ENCODE measurements at regions not wholly inside any gene's neighbourhood (a gene's known extent, or its start where the extent isn't known, plus 50 kb on each side); places are given as distances from the start of the nearest gene placed in this dataset.
A peak's percentile ranks its signal among the peaks of the same experiment; 100 is the strongest.
"Not testable (repeated sequence)": the region's sequence is repeated elsewhere in the genome, so short reads cannot be mapped to it uniquely, and the experiment has no call there.

- no peak for DNase-seq
Measured at GRCh38 chr5:130714200-130714599, 450.9 kb downstream of the HINT1 start.

GRCh38 chr5:130712324-130712723, 452.7 kb downstream of the HINT1 start:
- DNase-seq = no peak

GRCh38 chr5:130710596-130710995, 454.5 kb downstream of the HINT1 start:
- no peak for DNase-seq

GRCh38 chr5:130708754-130709153, 456.3 kb downstream of the HINT1 start:
- DNase-seq = no peak

- no peak for DNase-seq
Measured at GRCh38 chr5:130706696-130707095, 458.4 kb downstream of the HINT1 start.

GRCh38 chr5:130705368-130705767, 459.7 kb downstream of the HINT1 start:
- no peak for DNase-seq

- DNase-seq = no peak
Measured at GRCh38 chr5:130693509-130693908, 471.5 kb downstream of the HINT1 start.

- no peak for DNase-seq
Measured at GRCh38 chr5:130692770-130693169, 472.3 kb downstream of the HINT1 start.

GRCh38 chr5:130689831-130690230, 475.2 kb downstream of the HINT1 start:
- no peak for DNase-seq

- no peak for DNase-seq
Measured at GRCh38 chr5:130687085-130687733, 477.8 kb downstream of the HINT1 start.

- DNase-seq = no peak
Measured at GRCh38 chr5:130678637-130679036, 486.4 kb downstream of the HINT1 start.

- no peak for DNase-seq
Measured at GRCh38 chr5:130666462-130666861, 498.6 kb downstream of the HINT1 start.

GRCh38 chr5:130652176-130652575, 512.9 kb downstream of the HINT1 start:
- DNase-seq = no peak

GRCh38 chr5:130651440-130651839, 513.6 kb downstream of the HINT1 start:
- DNase-seq = no peak

- no peak for DNase-seq
Measured at GRCh38 chr5:130643321-130643720, 521.7 kb downstream of the HINT1 start.

- DNase-seq = no peak
Measured at GRCh38 chr5:130642461-130642860, 522.6 kb downstream of the HINT1 start.

- DNase-seq = no peak
Measured at GRCh38 chr5:130627145-130627544, 537.9 kb downstream of the HINT1 start.

- DNase-seq = no peak
Measured at GRCh38 chr5:130624805-130625204, 540.3 kb downstream of the HINT1 start.

- peak in 1 of 4 experiments; percentile 21 for DNase-seq
Measured at GRCh38 chr5:130616161-130616560, 548.9 kb downstream of the HINT1 start.

- no peak for DNase-seq
Measured at GRCh38 chr5:130605234-130605633, 559.8 kb downstream of the HINT1 start.

- DNase-seq = not testable (repeated sequence)
Measured at GRCh38 chr5:130596647-130597046, 568.4 kb downstream of the HINT1 start.

- DNase-seq = no peak
Measured at GRCh38 chr5:130580264-130580663, 584.8 kb downstream of the HINT1 start.

- no peak for DNase-seq
Measured at GRCh38 chr5:130578354-130578753, 586.7 kb downstream of the HINT1 start.

- peak in 1 of 4 experiments; percentile 53 for DNase-seq
Measured at GRCh38 chr5:130571076-130571475, 594.0 kb downstream of the HINT1 start.

- no peak for DNase-seq
Measured at GRCh38 chr5:130568791-130569190, 596.3 kb downstream of the HINT1 start.

Data from suppressor macrophage (primary cell).